ENCODE measurements at regions not wholly inside any gene's neighbourhood (a gene's known extent, or its start where the extent isn't known, plus 50 kb on each side); places are given as distances from the start of the nearest gene placed in this dataset.
A peak's percentile ranks its signal among the peaks of the same experiment; 100 is the strongest.

DNA sequence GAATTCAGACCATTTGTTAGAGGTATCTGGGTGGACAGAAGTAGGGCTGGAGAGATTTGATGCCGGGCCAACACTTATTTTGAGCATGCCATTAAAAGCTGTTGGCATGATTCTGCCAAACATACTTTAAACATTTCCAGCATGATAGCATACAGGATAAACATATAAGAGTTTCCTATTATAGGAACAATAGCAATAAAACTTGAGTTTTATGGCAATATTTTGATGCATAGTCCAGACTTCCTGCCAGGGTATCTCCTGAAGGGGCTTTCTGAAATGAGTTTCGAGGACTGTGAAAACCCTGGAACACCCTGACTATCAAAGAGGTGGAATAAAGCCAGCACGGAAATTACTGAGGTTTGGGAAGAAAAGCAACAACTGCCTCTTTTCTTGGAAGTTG is 1398.0 kb upstream of the NXPH2 start:
- Mint-ChIP-seq H3K4me1 (ENCODE audit: unreplicated experiment) (peaks cover 17% of the 10 kb centered on the region), H3K9me3 (ENCODE audit: unreplicated experiment) (no peaks in the 10 kb centered on the region), H3K27ac (ENCODE audit: unreplicated experiment) (peak overlapping the region; percentile 9), H3K36me3 (ENCODE audit: unreplicated experiment) (no peaks in the 10 kb centered on the region), H3K4me3 (ENCODE audit: unreplicated experiment) (no peak overlapping the region), H3K27me3 (ENCODE audit: unreplicated experiment) (no peaks in the 10 kb centered on the region)
- TF ChIP-seq, protein P1, sequence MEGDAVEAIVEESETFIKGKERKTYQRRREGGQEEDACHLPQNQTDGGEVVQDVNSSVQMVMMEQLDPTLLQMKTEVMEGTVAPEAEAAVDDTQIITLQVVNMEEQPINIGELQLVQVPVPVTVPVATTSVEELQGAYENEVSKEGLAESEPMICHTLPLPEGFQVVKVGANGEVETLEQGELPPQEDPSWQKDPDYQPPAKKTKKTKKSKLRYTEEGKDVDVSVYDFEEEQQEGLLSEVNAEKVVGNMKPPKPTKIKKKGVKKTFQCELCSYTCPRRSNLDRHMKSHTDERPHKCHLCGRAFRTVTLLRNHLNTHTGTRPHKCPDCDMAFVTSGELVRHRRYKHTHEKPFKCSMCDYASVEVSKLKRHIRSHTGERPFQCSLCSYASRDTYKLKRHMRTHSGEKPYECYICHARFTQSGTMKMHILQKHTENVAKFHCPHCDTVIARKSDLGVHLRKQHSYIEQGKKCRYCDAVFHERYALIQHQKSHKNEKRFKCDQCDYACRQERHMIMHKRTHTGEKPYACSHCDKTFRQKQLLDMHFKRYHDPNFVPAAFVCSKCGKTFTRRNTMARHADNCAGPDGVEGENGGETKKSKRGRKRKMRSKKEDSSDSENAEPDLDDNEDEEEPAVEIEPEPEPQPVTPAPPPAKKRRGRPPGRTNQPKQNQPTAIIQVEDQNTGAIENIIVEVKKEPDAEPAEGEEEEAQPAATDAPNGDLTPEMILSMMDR (IDR thresholded peaks at IDR 0.05) = no peak
- no peak for DNase-seq (ENCODE audit: extremely low spot score, unreplicated experiment)

- peaks cover 17% of the 10 kb centered on the region for H3K4me1 Mint-ChIP-seq (ENCODE audit: unreplicated experiment)
- H3K4me3 Mint-ChIP-seq (ENCODE audit: unreplicated experiment) = no peak overlapping the region
Measured at GRCh38 chr2:140177086-140177485, 1396.9 kb upstream of the NXPH2 start.

GRCh38 chr2:140173790-140174189 is 1393.6 kb upstream of the NXPH2 start:
- Mint-ChIP-seq H3K9me3 (ENCODE audit: unreplicated experiment) (peaks cover 4% of the 10 kb centered on the region), H3K36me3 (ENCODE audit: unreplicated experiment) (no peaks in the 10 kb centered on the region), H3K4me1 (ENCODE audit: unreplicated experiment) (peaks cover 12% of the 10 kb centered on the region), H3K27ac (ENCODE audit: unreplicated experiment) (no peak overlapping the region), H3K27me3 (ENCODE audit: unreplicated experiment) (no peaks in the 10 kb centered on the region), H3K4me3 (ENCODE audit: unreplicated experiment) (no peak overlapping the region)
- no peak for DNase-seq (ENCODE audit: extremely low spot score, unreplicated experiment)
- TF ChIP-seq, protein P1 (IDR thresholded peaks at IDR 0.05) = no peak

More at GRCh38 chr2:140177086-140177485, 1396.9 kb upstream of the NXPH2 start:
- Mint-ChIP-seq H3K27ac (ENCODE audit: unreplicated experiment) (no peak overlapping the region), H3K27me3 (ENCODE audit: unreplicated experiment) (no peaks in the 10 kb centered on the region), H3K36me3 (ENCODE audit: unreplicated experiment) (no peaks in the 10 kb centered on the region), H3K9me3 (ENCODE audit: unreplicated experiment) (no peaks in the 10 kb centered on the region)
- TF ChIP-seq, protein P1 (IDR thresholded peaks at IDR 0.05) = no peak
- no peak for DNase-seq (ENCODE audit: extremely low spot score, unreplicated experiment)

- Mint-ChIP-seq H3K27me3 (ENCODE audit: unreplicated experiment) (no peaks in the 10 kb centered on the region), H3K27ac (ENCODE audit: unreplicated experiment) (no peak overlapping the region), H3K4me3 (ENCODE audit: unreplicated experiment) (no peak overlapping the region), H3K4me1 (ENCODE audit: unreplicated experiment) (peaks cover 5% of the 10 kb centered on the region), H3K36me3 (ENCODE audit: unreplicated experiment) (no peaks in the 10 kb centered on the region), H3K9me3 (ENCODE audit: unreplicated experiment) (peaks cover 6% of the 10 kb centered on the region)
- no peak for DNase-seq (ENCODE audit: extremely low spot score, unreplicated experiment)
- TF ChIP-seq, protein P1 (IDR thresholded peaks at IDR 0.05) = peak; percentile 47
Measured at GRCh38 chr2:140164449-140164848, 1384.3 kb upstream of the NXPH2 start.

- no peak overlapping the region for H3K27ac Mint-ChIP-seq (ENCODE audit: unreplicated experiment)
- TF ChIP-seq, protein P1 (IDR thresholded peaks at IDR 0.05) = no peak
- no peaks in the 10 kb centered on the region for H3K36me3 Mint-ChIP-seq (ENCODE audit: unreplicated experiment)
- no peak overlapping the region for H3K4me3 Mint-ChIP-seq (ENCODE audit: unreplicated experiment)
- no peaks in the 10 kb centered on the region for H3K27me3 Mint-ChIP-seq (ENCODE audit: unreplicated experiment)
- H3K4me1 Mint-ChIP-seq (ENCODE audit: unreplicated experiment) = peaks cover 15% of the 10 kb centered on the region
- no peak for DNase-seq (ENCODE audit: extremely low spot score, unreplicated experiment)
- H3K9me3 Mint-ChIP-seq (ENCODE audit: unreplicated experiment) = peaks cover 16% of the 10 kb centered on the region
Measured at GRCh38 chr2:140158259-140158658, 1378.1 kb upstream of the NXPH2 start.
